BE2C (cell line): ENCODE measurements at regions not wholly inside any gene's neighbourhood (a gene's known extent, or its start where the extent isn't known, plus 50 kb on each side); places are given as distances from the start of the nearest gene placed in this dataset.

Experiments used
- DNase-seq: peaks from one replicate; pipeline ENCODE4 v3.0.0-alpha.2; 2020
- H3K27me3 ChIP-seq: fragments of 250-450 bp; sonication (Bioruptor Pico); 2 replicates; pipeline ENCODE4 v1.5.1; 2020; ENCODE audit warnings: mild to moderate bottlenecking
- H3K36me3 ChIP-seq: fragments of 250-450 bp; sonication (Bioruptor Pico); 2 replicates; pipeline ENCODE4 v1.5.1; 2020; ENCODE audit warnings: mild to moderate bottlenecking
- H3K4me1 ChIP-seq: fragments of 250-450 bp; sonication (Bioruptor Pico); 2 replicates; pipeline ENCODE4 v1.5.1; 2020
- H3K4me3 ChIP-seq: 2 replicates; pipeline ENCODE4 v1.5.1; 2011; ENCODE audit warnings: low read depth, low read length
- H3K9me3 ChIP-seq: fragments of 250-450 bp; sonication (Bioruptor Pico); 2 replicates; pipeline ENCODE4 v1.5.1; 2020
- TF ChIP-seq, protein P1 (sequence below): IDR thresholded peaks from 2 replicates; pipeline ENCODE4 v1.5.1; 2012; ENCODE audit warnings: mild to moderate bottlenecking, low read depth, low read length

DNA sequence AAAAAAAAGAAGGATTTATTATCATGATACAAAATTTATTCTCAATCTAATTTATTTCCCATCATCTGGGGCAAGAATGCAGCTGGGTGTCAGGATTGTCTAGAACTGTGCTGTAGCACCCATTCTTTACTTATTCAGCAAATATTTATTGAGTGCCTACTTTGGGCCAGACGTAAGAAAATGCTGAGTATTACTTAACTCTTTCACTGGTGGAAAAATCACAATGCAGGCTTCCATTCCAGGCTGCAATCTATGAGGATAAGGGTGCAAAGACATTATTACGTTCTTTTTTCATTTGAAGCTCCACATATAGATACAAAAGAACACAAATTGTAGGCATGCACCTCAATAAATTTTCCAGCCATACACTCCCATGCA lies 86.0 kb upstream of the CDKN3 start:
- H3K9me3 ChIP-seq, result no peaks in the 10 kb centered on the region
- DNase-seq, result no peak
- H3K27me3 ChIP-seq, result no peaks in the 10 kb centered on the region
- TF ChIP-seq, protein P1, sequence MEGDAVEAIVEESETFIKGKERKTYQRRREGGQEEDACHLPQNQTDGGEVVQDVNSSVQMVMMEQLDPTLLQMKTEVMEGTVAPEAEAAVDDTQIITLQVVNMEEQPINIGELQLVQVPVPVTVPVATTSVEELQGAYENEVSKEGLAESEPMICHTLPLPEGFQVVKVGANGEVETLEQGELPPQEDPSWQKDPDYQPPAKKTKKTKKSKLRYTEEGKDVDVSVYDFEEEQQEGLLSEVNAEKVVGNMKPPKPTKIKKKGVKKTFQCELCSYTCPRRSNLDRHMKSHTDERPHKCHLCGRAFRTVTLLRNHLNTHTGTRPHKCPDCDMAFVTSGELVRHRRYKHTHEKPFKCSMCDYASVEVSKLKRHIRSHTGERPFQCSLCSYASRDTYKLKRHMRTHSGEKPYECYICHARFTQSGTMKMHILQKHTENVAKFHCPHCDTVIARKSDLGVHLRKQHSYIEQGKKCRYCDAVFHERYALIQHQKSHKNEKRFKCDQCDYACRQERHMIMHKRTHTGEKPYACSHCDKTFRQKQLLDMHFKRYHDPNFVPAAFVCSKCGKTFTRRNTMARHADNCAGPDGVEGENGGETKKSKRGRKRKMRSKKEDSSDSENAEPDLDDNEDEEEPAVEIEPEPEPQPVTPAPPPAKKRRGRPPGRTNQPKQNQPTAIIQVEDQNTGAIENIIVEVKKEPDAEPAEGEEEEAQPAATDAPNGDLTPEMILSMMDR, result no peak
- no peaks in the 10 kb centered on the region for H3K4me1 ChIP-seq
- H3K4me3 ChIP-seq, result no peak overlapping the region
- H3K36me3 ChIP-seq, result no peaks in the 10 kb centered on the region

DNA sequence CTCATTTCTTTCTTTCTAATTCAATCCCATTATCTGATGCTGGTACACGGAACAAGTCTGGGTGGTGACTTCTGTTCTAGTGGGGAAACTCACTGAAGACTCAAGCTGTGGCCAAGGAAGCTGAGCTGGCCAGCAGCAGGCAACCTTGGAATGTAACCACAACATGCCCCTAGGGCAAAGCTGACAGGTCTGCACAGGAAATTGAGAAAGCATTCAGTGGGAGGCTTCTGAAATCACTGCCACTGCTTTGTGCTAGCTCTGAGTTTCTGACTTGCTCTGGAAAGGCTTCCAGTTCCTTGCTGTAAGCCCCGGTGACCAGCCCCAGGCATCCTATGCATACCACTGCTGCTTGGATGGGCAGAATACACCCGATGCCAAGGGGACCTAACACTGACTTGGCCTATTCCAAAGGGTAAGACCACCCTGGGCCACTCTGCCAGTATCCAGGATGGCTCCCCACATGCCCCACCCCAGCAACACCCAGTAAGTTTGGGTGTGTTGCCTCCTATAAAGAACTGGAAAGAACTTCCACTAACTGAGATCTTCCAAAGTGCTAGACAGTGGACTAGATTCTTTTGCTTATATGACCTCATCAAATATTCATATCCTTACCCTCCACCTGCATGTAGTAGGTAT lies 84.5 kb upstream of the CDKN3 start:
- Histone ChIP-seq H3K4me1 (no peaks in the 10 kb centered on the region), H3K36me3 (no peaks in the 10 kb centered on the region), H3K4me3 (no peak overlapping the region), H3K9me3 (no peaks in the 10 kb centered on the region), H3K27me3 (no peaks in the 10 kb centered on the region)
- DNase-seq, result no peak
- TF ChIP-seq, protein P1, result no peak

DNA sequence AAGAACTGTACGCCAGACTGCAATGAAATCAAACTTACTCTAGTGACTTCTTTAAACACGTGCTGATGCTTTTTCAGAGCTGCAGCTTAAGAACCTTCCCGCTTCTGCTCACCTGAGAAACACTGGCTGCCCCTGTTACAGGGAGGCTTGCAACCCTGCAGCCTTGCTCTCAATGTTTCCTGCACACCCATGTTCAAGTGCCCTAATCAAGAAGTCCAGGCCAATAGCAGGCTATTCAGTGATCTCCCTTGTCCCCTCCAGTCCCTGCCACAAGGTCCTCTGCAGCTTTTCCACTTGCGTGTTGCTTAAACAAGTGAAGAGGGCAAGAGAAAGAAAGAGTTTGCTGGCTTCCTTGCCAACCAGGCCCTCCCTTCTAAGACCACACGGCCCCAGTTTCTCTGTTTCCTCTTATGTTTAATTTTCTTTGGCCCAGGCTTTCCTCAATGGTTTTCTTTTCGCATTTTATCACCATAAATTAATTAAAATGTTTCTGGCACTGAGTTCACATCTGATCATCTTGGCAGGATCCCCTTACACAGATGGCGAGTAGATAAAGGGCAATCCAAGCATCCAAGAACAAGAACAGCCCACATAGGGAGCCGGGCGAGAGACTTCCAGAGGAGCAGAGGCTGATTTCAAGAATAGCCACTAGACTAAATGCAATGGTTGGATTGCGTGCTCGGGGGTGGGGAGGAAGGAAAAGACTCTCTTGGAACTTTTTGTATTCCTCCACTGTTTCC lies 82.3 kb upstream of the CDKN3 start:
- TF ChIP-seq, protein P1, result no peak
- H3K9me3 ChIP-seq, result no peaks in the 10 kb centered on the region
- DNase-seq, result no peak
- no peaks in the 10 kb centered on the region for H3K27me3 ChIP-seq
- no peaks in the 10 kb centered on the region for H3K36me3 ChIP-seq
- H3K4me1 ChIP-seq, result no peaks in the 10 kb centered on the region
- no peak overlapping the region for H3K4me3 ChIP-seq

DNA sequence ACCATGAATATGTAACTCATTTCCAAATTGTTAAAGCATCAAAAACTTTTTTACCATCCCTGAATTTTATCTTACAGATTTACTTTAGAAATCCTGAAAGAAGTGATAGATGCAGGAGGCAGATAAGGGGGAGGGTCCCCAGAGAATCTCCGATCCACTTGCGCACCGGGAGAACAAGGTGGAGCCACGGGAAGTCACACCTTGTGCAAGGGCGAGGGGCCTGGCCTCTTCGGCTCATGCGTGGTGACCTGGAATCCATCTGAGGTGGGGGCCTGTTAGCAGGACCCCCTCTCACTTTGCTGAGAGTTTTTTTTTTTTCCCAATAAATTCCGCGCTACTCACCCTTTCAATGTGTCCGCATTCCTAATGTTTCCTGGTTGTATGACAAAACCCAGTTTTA lies 80.2 kb upstream of the CDKN3 start:
- Histone ChIP-seq H3K4me3 (no peak overlapping the region), H3K27me3 (no peaks in the 10 kb centered on the region), H3K9me3 (no peaks in the 10 kb centered on the region), H3K4me1 (no peaks in the 10 kb centered on the region), H3K36me3 (no peaks in the 10 kb centered on the region)
- TF ChIP-seq, protein P1, result no peak
- DNase-seq, result no peak

DNA sequence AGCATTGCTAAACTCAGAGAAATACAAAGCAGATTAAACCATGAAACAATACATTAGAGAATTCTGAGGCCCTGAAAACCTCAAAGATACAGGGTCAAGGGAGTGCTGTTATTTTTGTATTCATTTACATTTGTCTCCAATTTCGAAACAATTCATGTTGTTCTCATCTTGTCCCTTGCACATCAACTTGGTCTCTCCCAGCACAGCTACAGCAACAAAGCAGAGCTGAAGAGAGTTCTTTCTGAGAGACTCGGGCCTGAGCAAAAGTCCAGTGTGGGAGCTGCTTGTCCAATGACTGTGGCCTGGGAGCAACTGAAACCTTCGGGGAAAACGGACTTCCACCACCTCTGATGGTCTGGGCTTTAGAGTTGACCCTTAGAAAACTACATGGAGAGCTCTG lies 79.4 kb upstream of the CDKN3 start:
- no peak for DNase-seq
- no peaks in the 10 kb centered on the region for H3K4me1 ChIP-seq
- H3K9me3 ChIP-seq, result no peaks in the 10 kb centered on the region
- TF ChIP-seq, protein P1, result no peak
- no peak overlapping the region for H3K4me3 ChIP-seq
- H3K27me3 ChIP-seq, result no peaks in the 10 kb centered on the region
- H3K36me3 ChIP-seq, result no peaks in the 10 kb centered on the region

DNA sequence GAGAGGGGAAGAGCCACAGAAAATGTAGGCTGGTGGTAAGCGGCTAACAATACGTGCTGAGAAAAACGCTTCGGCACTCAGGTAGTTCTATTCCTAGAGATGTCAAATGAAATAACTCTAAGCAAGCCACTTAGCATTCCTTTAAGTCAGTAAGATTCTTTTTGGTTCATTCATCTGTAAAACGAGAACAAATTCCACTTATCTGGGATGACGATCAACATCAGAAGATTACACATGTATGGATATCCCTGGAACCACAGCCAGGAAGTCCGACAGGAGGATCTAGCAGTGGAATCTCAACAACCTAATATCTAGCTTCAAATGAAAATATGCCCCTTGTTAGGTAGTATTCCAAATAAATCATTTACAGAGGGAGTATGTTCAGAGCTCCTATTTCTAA lies 74.6 kb upstream of the CDKN3 start:
- Histone ChIP-seq H3K27me3 (no peaks in the 10 kb centered on the region), H3K36me3 (no peaks in the 10 kb centered on the region), H3K9me3 (no peaks in the 10 kb centered on the region), H3K4me1 (no peaks in the 10 kb centered on the region), H3K4me3 (no peak overlapping the region)
- no peak for DNase-seq
- TF ChIP-seq, protein P1, result no peak
